Stimulated activated CD4-positive, alpha-beta T cell treated with anti-CD3 and anti-CD28 coated beads, Interleukin-2, amount 100 ng/mL, for 48 hours (primary cell): ENCODE measurements at regions not wholly inside any gene's neighbourhood (a gene's known extent, or its start where the extent isn't known, plus 50 kb on each side); places are given as distances from the start of the nearest gene placed in this dataset.
"Not testable (repeated sequence)": the region's sequence is repeated elsewhere in the genome, so short reads cannot be mapped to it uniquely, and the experiment has no call there.

ENCODE experiments used
- DNase-seq, 2 donors: peaks; one replicate each; pipeline ENCODE4 v3.0.0-alpha.2; 2020

DNA sequence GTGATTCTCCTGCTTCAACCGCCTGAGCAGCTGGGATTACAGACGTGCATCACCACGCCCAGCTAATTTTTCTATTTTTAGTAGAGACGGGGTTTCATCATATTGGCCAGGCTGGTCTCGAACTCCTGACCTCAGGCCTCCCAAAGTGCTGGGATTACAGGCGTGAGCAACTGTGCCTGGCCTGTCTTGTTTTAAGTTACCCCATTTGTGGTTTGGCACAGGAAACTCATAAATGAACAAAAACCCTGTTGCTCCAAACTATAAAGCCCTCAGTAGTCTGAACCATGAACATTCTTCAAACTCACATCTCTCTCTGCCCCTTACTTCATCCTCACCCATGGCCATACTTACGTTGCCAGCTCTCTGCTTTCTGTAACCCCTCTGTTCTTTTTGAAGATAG is 61.7 kb downstream of the RHOU start:
- not testable (repeated sequence) for DNase-seq

GRCh38 chr1:228798035-228798434 is 62.8 kb downstream of the RHOU start:
- DNase-seq = no peak

- no peak for DNase-seq
Observed at GRCh38 chr1:228798548-228798947, 63.3 kb downstream of the RHOU start.

DNA sequence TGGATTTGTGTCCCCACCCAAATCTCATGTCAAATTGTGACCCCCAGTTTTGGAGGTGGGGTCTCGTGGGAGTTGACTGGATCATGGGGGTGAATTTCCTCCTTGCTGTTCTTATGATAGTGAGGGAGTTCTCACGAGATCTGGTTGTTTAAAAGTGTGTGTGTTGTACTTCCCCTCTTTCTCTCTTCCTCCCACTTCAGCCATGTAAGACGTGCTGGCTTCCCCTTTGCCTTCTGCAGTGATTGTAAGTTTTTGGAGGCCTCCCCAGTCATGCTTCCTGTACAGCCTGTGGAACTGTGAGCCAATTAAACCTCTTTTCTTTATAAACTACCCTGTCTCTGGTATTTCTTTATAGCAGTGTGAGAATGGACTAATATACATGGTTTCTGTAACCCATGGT is 64.6 kb downstream of the RHOU start:
- no peak for DNase-seq

GRCh38 chr1:228801068-228801467 is 65.8 kb downstream of the RHOU start:
- DNase-seq = no peak

DNA sequence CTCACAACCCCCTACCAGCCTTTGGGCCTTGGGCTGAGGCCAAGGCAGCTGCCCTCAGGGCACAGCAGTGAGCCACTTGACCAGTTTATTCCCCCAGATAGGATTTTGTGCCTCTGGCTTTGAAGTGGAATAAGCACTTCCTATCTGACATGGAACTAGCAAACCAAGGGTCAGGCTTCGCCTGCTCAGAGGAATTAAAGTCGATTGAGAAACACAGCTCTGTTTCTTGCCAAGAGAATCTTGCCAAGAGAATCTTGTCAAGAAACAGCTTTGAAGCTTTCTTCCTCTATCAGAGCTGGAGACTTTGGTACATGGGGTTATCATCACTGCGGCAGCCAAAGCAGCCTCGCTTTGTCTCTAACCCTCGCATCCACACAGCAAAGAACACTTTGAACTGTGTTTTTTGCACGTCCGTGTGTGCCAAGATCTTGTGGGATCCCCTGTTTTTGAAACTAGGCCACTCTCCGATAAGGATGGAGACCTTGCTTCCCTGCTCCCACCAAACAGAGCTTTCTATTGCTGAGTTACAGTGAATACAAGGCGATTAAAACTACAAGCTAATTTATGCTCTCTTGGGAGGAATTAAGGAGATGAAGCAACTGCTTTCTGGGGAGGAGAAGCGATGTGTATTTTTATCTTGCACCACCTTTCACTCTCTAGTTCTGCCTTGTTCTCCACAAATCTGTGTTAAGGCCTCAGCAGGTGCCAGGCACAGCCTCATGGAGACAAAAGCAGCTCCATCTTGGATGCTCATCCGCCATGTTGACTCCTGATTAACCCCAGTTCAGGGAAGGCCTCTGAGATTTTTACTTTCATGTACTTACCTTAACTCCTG is 67.3 kb downstream of the RHOU start:
- DNase-seq = no peak

GRCh38 chr1:228803421-228803820 is 68.1 kb downstream of the RHOU start:
- no peak for DNase-seq

GRCh38 chr1:228804173-228804572 is 68.9 kb downstream of the RHOU start:
- DNase-seq = no peak

- DNase-seq = peak in 1 of 2 donors; percentile 31
Observed at GRCh38 chr1:228804640-228805413, 69.5 kb downstream of the RHOU start.

GRCh38 chr1:228807904-228808605 is 72.8 kb downstream of the RHOU start:
- DNase-seq = no peak

GRCh38 chr1:228809621-228810394 is 74.5 kb downstream of the RHOU start:
- no peak for DNase-seq

DNA sequence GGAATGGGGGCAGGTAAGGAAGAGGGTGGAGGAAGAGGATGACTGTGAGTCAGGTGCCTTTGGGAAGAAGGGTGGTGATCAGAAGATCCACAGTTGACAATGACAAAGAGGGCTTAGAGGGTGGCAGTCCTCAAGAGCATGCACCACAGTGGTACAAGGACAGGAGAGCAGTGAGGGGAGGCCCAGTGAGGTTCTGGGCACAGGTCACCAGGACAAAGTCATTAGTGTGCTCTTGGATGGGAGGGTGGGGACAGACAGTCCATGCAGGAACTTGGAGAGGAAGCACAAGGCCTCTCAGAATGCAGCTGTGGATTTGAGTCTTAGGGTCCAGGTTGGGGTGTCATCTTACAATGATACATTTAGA is 75.1 kb downstream of the RHOU start:
- DNase-seq = no peak

DNA sequence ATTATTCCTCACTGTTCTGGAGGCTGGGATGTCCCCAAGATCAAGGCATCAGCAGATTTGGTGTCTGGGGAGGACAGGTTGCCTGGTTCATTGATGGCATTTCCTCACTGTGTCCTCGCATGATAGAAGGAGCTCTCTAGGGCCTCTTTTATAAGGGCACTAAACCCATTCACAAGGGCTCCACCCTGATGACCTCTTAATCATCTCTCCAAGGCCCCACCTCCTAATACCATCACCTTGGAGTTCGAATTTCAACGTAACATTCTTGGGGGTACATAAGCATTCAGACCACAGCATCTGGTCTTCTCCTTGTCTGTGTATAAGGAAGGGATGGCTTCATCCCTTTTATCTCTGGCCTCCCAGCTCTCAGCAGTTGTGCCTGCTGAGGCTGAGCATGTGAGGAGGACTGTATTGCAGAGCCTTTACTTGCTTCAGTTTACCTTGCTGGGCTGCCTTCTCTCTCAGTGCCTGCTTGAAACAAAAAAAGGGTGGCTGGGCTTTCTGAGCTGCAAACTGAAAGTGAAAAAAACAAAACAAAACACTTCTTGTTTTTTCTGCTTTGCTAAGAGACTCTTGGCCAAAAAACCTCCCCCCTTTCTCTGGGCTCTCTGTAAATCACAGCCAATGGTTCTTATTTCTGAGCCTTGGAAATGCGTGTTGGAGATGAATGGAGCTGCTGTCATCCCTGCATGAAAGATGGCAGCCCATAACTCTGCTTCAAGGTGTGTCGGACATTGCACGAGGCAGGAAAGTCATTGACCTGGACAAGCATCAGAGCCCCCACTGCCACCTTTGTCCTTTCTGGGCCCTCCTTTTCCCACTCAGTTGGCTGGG is 75.8 kb downstream of the RHOU start:
- DNase-seq = no peak

DNA sequence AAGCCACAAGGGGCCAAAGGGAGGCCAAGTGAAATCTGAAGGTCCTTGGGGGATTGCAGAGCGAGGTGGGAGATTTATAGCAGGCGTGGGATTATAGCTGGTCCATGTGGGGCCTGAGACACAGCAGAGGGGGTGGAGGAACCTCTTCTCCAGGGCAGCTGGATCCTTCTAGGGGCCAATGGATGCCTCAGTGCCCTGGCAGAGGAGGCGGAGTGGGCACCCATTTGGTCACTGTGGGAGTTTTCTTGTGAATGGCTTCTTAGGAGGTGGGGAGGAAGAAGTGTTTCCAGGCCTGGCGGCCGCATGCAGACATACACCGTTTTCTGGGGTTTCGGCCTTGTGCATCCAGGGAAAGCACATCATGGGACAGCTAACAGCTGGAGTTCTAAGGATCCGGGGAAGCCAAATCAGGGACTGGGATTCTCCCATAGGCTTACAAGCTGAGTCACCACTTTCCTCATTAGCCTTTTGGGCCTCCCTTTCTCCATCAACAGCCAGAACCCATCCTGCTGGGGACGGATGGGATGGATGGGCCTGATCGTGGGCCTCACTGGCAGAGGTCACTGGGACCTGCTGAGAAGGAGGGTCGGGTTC is 76.5 kb downstream of the RHOU start:
- DNase-seq = no peak

- no peak for DNase-seq
Observed at GRCh38 chr1:228812961-228813360, 77.7 kb downstream of the RHOU start.

GRCh38 chr1:228814176-228814575 is 78.9 kb downstream of the RHOU start:
- no peak for DNase-seq

DNA sequence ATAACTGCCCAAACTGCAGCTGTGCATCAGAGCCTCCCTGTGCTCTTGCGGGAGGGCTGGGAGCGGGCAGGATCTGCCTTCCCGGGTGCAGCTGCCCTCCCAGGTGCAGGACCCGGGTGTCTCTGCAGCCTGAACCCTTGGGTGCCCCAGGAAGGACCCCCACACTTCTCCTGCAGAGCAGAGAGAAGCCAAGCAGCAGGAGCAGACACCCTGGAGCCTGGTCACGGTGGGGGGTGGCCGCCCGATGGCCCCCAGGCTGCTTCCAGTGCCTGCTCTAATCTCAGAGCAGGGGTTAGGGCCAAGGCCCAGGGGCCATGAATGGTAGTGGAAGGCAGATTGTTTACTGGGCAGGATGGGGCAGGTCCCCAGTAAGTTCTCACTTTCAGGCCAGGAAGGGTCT is 83.0 kb downstream of the RHOU start:
- no peak for DNase-seq

GRCh38 chr1:228818928-228819630 is 83.8 kb downstream of the RHOU start:
- no peak for DNase-seq

GRCh38 chr1:228821252-228821651 is 86.0 kb downstream of the RHOU start:
- no peak for DNase-seq

DNA sequence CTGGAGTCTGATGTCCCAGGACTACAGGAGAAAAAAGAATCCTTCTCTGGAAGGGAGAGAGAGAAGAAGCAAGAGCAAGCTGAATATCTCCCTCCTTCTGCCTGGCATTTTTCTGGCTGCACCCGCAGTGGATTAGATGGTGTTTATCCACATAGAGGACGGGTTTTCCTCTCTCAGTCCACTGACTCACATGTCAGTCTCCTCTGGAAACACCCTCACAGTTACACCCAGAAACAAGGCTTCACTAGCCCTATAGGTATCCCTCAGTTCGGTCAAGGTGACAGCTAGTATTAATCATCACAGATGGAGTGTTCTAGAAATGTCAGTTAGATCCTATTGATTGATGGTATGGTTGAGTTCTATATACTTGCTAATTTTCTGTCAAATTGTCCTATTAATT is 87.9 kb downstream of the RHOU start:
- no peak for DNase-seq

DNA sequence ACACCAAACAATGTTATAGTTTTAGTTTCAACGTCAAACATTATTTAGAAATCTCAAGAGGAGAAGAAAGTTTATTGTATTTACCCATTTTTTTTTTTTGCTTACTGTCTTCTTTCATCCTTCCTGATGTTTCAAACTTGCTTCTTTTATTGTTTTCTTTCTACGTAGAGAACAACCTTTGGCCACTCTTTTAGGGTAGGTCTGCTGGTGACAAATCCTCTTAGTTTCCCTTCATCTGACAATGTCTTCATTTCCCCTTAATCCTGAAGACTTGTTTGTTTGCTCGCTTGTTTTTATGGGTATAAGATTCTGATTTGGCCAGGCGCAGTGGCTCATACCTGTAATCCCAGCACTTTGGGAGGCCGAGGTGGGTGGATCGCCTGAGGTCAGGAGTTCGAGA is 89.1 kb downstream of the RHOU start:
- DNase-seq = no peak
